Left ventricle myocardium superior (tissue), 1 donor: ENCODE measurements at regions not wholly inside any gene's neighbourhood (a gene's known extent, or its start where the extent isn't known, plus 50 kb on each side); places are given as distances from the start of the nearest gene placed in this dataset.

Source experiments
- ATAC-seq: fragments of 200-7000 bp; cut with Tn5 transposase; one replicate; pipeline ENCODE4 v1.9.1; 2020; ENCODE audit warnings: mild to moderate bottlenecking, moderate library complexity
- DNase-seq: peaks from one replicate; pipeline ENCODE4 v3.0.0-alpha.2; 2020
- intact Hi-C: fragments of 100-400 bp; cut with micrococcal nuclease; formaldehyde crosslinking; loops from one replicate; pipeline ENCODE4 v1.11.0; 2022
- donor health status: DM: no; HTN: yes; CAD: no; lungs with severe emphysema.

DNA sequence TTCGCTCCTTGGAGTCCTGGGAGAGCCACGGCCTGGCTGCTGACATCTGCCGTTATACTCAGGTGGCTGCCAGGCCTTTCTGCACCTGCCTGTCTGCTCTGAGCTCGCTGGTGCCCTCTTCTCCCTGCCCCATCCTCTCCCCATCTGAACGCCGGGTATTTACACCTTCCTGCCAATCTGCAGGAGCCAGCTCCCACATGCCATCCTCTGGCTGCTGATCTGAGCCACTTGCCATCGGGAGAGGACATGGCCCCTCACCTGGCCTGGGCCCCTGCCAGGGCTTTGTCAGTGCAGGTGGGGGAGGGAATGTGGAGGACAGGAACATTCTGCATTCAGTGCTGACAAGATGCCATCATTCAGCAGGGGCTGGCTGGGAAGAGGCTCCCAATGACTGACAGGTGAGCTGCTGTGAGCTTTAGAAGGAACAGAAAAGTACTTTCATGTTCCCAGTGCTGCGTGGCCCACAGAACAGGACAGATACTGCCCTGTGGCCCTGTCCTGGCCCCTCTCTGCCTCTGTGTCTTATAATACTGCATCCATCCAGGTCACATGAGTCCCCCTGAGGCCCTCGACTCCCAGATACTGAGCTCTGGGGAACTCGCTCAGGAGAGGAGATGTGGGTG, 96.3 kb upstream of the ZNF469 start:
- DNase-seq (peak; percentile 19), ATAC-seq (no peak)
- intact Hi-C loops, result no loop called here

- DNase-seq (peak; percentile 7), ATAC-seq (no peak)
- intact Hi-C loops, result no loop called here
Observed at GRCh38 chr16:88287219-88287618, 95.5 kb upstream of the ZNF469 start.

DNA sequence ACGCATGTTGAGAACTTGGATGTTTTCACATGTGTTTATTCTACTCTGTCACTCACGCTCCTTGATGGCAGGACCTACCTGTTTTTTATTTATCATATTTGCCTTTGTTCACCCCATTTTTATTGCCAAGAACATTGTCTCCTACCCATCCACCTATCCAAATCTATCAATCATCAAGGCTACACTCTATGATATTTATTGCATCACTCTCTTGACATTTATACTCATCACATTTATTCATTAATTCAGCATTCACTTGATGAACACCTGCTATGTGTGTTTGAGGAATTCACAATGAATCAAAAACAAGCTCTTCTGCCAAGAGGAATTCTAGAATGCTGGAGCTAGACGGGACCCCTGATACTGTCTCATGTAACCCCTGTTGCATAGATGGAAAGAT, 94.5 kb upstream of the ZNF469 start:
- ATAC-seq (no peak), DNase-seq (no peak)
- intact Hi-C loops, result no loop called here

DNA sequence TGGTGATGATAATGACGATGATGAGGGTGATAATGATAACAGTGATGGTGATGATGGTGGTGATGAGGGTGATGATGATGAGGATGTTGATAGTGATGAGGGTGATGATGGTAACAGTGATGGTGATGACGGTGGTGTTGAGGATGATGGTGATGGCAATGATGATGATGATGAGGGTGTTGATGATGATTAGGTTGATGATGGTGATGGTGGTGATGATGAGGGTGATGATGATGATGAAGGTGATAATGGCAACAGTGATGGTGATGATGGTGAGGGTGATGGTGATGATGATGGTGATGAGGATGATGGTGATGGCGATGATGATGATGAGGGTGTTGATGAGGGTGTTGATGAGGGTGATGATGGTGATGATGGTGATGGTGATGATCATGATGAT, 93.8 kb upstream of the ZNF469 start:
- ATAC-seq (no peak), DNase-seq (no peak)
- intact Hi-C loops, result no loop called here

- ATAC-seq (no peak), DNase-seq (no peak)
- intact Hi-C loops, result no loop called here
Observed at GRCh38 chr16:88289561-88289960, 93.2 kb upstream of the ZNF469 start.

- peak; percentile 29 for DNase-seq
- intact Hi-C loops, result no loop called here
- no peak for ATAC-seq
Observed at GRCh38 chr16:88289968-88290401, 92.8 kb upstream of the ZNF469 start.

- DNase-seq, result peak; percentile 18
- no peak for ATAC-seq
Observed at GRCh38 chr16:88290850-88291830, 91.6 kb upstream of the ZNF469 start.

DNA sequence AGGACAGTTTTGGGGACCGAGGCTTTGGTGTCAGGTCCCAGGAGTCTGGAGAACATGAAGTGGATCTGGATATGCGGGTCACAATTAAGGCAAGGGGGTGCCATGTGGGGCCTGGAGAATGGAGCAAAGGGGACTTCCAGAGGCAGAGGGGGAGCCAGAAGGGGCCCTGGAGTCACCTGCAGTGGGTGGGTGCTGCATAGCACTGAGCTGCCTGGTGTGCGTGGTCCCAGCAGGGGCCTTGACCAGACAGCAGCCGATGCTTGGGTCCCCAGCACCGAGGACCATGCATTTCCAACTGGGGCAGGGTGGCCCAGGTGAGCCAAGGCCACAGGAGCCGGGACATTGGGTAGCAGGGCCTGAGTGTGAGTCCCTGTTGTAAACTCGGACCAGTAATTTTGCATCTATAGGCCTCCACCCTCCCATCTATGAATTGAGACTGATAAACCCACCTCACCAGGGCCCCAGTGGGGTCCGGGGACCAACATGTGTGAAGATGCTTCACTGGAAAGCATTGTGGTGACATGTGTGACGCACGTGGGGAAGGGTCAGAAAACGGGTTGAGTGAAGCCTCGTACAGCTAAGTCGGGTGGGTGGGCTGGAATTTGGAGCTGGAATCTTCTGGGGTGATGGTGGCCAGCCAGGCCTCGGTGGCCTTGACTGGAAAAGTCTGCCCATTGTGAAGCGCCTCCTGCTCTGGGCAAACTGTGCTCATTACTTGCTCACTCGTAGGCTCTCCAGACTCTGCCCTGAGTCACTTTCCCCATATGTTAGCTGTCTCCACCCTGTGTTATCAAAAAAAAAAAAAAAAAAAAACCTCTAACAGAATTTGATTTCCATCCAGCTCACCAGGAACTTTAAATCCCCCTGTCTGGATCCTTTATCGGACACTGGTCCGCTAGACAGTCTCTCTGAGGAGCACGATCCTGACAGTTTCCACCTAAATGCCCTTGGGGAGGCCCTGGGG, 90.5 kb upstream of the ZNF469 start:
- DNase-seq (no peak), ATAC-seq (no peak)
- intact Hi-C loops, result no loop called here

More at GRCh38 chr16:88290850-88291830, 91.6 kb upstream of the ZNF469 start:
- intact Hi-C loops, result no loop called here

- intact Hi-C loops, result no loop called here
- DNase-seq (no peak), ATAC-seq (no peak)
Observed at GRCh38 chr16:88293097-88293496, 89.7 kb upstream of the ZNF469 start.

DNA sequence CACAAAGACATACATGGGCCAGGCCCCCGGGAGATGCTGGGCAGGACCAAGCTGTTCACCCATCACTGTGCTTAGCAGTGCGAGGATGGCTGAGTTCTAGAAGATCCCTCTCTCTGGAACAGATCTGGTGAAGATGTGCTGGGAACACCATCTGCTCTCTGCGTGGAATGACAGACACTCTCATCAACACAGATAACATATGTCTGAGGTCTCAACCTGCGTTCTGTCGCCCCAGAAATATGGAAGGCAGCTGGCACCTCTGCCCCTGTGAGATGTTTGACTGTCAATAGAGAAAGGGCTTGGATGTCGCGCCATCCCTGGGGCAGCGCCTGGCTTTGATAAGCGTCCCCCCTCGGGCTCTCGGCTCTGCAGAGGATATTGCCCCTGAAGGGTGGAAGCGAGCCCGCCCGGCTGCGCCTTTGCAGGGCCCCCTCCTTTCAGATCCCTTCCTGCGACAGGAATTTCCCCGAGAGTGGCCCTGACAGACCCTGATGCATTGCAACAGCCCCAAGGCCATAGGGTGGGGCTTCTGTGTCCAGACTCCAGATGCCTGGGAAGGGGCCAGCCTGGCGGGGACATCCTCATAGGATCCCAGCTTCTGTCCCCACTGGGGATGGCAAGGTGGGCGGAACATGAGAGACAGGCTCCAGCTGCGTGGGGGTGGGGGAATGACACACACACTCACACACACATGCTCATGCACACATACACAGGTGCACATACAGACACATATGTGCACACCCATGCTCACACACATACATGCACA, 86.9 kb upstream of the ZNF469 start:
- intact Hi-C loops, result no loop called here
- DNase-seq, result peak; percentile 23
- no peak for ATAC-seq

DNA sequence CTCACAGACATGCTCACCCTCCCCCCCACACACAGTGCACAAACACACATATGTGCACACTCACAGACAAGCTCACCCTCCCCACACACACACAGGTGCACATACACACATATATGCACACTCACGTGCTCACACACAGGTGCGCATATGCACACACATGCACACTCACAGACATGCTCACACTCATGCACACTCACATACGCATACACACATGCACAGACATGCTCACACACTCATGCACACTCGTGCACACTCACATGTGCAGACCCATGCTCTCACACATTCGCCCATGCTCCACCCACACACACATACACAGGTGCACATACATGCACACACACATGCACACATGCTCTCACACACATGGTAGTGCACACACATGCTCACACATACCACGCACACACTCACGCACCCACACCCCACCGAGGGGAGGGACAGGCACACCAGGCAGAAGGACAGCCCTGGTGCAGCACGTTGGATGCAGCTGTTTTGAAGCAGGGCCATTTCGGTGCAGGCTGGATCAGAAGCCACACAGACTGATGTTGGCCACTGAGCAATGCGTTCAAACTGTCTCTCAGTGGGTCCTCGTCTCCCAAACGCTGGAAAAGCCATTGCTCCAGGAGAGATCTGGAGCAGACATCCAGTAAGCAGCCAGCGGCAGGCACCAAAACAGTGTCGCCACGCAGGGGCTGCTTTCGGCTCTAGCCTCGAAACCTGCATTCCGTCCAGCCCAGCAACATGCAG, 86.2 kb upstream of the ZNF469 start:
- ATAC-seq, result no peak
- DNase-seq, result peak; percentile 23
- intact Hi-C loops, result no loop called here

GRCh38 chr16:88297178-88297720, 85.5 kb upstream of the ZNF469 start:
- ATAC-seq, result no peak
- peak; percentile 22 for DNase-seq
- intact Hi-C loops, result no loop called here

DNA sequence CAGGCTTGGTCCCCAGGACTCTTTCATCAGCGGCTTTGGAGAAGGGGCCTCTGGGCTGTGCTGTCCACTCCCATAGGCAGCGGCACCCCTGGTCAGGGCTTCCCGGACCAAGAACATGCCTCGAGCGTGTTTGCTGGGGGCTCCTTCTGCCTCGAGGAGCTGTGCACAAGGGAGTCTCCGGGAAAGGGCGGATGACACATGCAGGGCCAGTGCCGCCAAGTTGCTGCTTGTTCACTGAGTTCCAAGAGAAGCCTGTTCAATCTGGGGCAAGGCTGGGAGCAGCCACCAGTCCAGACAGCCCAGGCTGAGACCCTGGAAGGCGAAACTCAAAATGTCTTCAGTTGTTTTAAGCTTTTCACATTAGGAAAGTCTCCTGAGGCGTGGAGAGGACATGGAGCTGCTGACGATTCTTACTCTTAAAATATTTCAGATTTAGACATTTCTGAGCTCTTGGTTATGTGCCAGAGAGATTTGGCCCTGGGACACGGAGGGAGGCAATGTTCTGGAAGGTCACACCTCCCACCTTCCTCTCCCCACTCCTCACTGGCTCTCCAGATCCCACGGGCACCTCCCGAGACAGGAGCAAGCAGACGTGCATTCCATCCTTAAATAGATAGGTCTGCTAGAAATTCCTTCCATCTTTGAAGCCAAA, 84.5 kb upstream of the ZNF469 start:
- DNase-seq (peak; percentile 50), ATAC-seq (peak; percentile 65)
- intact Hi-C loops, result no loop called here

DNA sequence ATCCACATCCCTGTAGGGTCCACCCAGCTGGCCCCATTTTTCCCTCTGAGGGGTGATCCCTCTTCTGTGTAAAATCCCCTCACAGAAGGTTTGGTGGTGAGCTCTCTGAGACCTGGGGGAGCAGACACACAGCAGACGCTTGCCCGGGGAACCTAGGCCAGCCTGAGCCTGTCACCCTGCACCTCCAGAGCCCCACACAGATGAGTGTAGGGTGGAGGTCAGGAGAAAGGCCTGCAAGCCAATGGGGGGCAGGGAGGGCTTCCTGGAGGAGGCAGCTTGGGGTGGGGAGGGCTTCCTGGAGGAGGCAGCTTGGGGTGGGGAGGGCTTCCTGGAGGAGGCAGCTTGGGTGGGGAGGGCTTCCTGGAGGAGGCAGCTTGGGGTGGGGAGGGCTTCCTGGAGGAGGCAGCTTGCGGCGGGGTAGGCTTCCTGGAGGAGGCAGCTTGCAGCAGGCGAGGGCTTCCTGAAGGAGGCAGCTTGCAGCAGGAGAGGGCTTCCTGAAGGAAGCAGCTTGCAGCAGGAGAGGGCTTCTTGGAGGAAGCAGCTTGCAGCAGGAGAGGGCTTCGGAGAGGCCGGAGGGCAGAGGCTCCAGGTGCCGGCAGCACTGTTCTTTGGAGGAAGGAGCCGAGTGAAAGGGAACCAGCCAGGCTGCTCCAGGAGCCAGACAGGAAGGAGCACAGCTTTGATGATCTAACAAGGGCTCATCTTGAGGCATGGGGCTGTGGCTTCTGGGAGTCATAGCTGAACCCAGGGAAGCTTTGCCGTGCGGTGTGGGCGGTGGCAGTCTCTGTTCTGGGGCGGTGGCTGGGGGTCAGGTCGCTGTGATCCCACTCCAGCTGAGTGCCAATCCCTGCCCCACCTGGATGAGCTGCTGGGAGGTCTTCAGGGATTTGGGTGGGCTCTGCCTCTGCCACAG, 83.7 kb upstream of the ZNF469 start:
- intact Hi-C loops, result no loop called here
- ATAC-seq (no peak), DNase-seq (peak; percentile 15)

DNA sequence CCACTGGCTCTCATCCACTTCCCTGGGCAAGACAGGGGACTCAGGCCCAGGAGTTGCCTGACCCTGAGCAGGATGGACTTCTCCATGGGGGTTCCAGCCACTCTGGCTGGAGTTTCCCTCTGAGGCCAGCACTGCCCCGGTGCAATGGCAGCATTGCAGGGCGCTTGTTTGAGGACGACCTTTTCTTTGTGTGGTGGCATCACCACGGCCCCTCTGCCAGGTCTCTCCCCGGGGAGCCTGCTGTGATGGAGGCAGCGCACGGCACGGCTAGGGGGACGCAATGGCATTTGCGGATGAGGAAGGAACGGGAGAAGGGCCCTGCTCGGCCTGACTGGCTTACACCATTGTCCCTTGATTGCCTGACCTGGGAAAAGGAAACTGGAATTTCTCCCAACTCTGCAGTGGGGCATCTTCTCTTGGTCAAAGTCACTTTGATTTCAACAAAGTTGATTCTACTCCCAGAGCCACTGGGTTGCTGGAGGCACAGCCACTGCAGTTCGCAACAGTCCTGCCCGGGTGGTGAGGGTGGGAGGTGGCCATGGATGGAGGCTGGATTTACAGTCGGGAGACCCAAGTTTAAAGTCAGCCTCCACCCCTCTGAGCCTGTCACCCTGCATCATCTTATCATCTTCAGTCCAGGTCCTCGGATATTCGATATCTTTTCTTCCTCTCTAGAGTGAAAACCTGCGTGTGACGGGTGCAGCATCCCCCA, 82.9 kb upstream of the ZNF469 start:
- ATAC-seq (no peak), DNase-seq (peak; percentile 7)
- intact Hi-C loops, result no loop called here

DNA sequence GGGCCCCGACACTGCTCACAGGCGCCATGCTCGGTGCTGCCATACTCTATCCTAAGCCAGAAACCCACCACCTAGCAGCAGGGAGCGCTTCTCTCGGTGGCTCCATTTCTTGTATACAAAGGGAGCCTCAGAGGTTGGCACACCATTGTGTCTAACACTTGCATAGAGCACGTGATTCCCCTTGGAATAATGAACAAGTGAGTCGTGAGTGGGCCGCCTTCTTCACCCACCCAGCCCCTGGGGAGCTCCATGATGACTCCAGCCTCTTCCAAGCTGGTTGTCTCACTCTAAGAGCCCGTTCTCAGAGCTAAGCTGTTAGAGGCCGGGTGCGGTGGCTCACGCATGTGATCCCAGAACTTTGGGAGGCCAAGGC, 82.3 kb upstream of the ZNF469 start:
- peak; percentile 14 for DNase-seq
- intact Hi-C loops, result no loop called here
- ATAC-seq, result no peak
